HL-60 (cell line): ENCODE measurements at regions not wholly inside any gene's neighbourhood (a gene's known extent, or its start where the extent isn't known, plus 50 kb on each side); places are given as distances from the start of the nearest gene placed in this dataset.
A peak's percentile ranks its signal among the peaks of the same experiment; 100 is the strongest.
"Not testable (repeated sequence)": the region's sequence is repeated elsewhere in the genome, so short reads cannot be mapped to it uniquely, and the experiment has no call there.

ENCODE experiments used
- DNase-seq, 2 experiments: peaks; one replicate each; pipeline ENCODE4 v3.0.0-alpha.2; 2010 to 2020; ENCODE audit warnings: low read depth in 1 of 2, low spot score in 1 of 2
- H3K27ac ChIP-seq: fragments of 250-450 bp; sonication (Bioruptor Pico); replicated peaks from 2 replicates; pipeline ENCODE4 v1.5.1; 2020; ENCODE audit warnings: mild to moderate bottlenecking, moderate library complexity
- H3K27me3 ChIP-seq: fragments of 250-450 bp; sonication (Bioruptor Pico); 2 replicates; pipeline ENCODE4 v1.5.1; 2021; ENCODE audit warnings: mild to moderate bottlenecking, moderate library complexity; ENCODE audit not compliant: insufficient read depth, poor library complexity, severe bottlenecking
- H3K4me3 ChIP-seq: replicated peaks from 2 replicates; pipeline ENCODE4 v1.5.1; 2011; ENCODE audit warnings: mild to moderate bottlenecking, control low read depth, low read length; ENCODE audit not compliant: insufficient read depth
- CTCF ChIP-seq: IDR thresholded peaks from one replicate; pipeline ENCODE4 v1.5.1; 2011; ENCODE audit warnings: low read length, control low read depth, inconsistent platforms; ENCODE audit not compliant: insufficient read depth
- GABPA ChIP-seq: IDR thresholded peaks from 2 replicates; pipeline ENCODE4 v1.6.1; 2012; ENCODE audit warnings: low read depth
- POLR2AphosphoS5 ChIP-seq: IDR thresholded peaks from 2 replicates; pipeline ENCODE4 v1.6.1; 2012; ENCODE audit warnings: low read depth
- REST ChIP-seq: IDR thresholded peaks from 2 replicates; pipeline ENCODE4 v1.6.1; 2012; ENCODE audit warnings: low read depth; ENCODE audit not compliant: insufficient replicate concordance
- SPI1 ChIP-seq: IDR thresholded peaks from 2 replicates; pipeline ENCODE4 v1.6.1; 2012; ENCODE audit warnings: low read depth, mild to moderate bottlenecking, borderline replicate concordance

GRCh38 chr7:122248472-122248871 is 56.1 kb downstream of the FEZF1 start:
- no peak for TF ChIP-seq POLR2AphosphoS5
- TF ChIP-seq SPI1, result no peak
- TF ChIP-seq CTCF, result no peak
- no peak for TF ChIP-seq REST
- no peak for TF ChIP-seq GABPA
- H3K27ac ChIP-seq, result no peak overlapping the region
- DNase-seq, result no peak
- no peak overlapping the region for H3K4me3 ChIP-seq
- no peaks in the 10 kb centered on the region for H3K27me3 ChIP-seq

GRCh38 chr7:122238729-122239128 is 65.8 kb downstream of the FEZF1 start:
- H3K4me3 ChIP-seq, H3K27ac ChIP-seq, H3K27me3 ChIP-seq, DNase-seq: not testable (repeated sequence)

- H3K4me3 ChIP-seq, DNase-seq, H3K27ac ChIP-seq, H3K27me3 ChIP-seq: not testable (repeated sequence)
These were observed 66.3 kb downstream of the FEZF1 start for GRCh38 chr7:122238297-122238696.

- DNase-seq, result no peak
- H3K27me3 ChIP-seq, result no peaks in the 10 kb centered on the region
- no peak overlapping the region for H3K4me3 ChIP-seq
- no peak overlapping the region for H3K27ac ChIP-seq
- TF ChIP-seq GABPA, result no peak
These were observed 78.7 kb downstream of the FEZF1 start for GRCh38 chr7:122225874-122226273.

- no peak for DNase-seq
- TF ChIP-seq CTCF (peak; percentile 40), SPI1 (no peak), POLR2AphosphoS5 (no peak)
- Histone ChIP-seq H3K27me3 (no peaks in the 10 kb centered on the region), H3K27ac (no peak overlapping the region), H3K4me3 (no peak overlapping the region)
These were observed 75.3 kb upstream of the AASS start for GRCh38 chr7:122219253-122219865.

- Histone ChIP-seq H3K27ac (no peak overlapping the region), H3K27me3 (no peaks in the 10 kb centered on the region), H3K4me3 (no peak overlapping the region)
- no peak for DNase-seq
- no peak for TF ChIP-seq GABPA
- no peak for TF ChIP-seq POLR2AphosphoS5
- no peak for TF ChIP-seq CTCF
- TF ChIP-seq SPI1, result no peak
- TF ChIP-seq REST, result no peak
These were observed 73.1 kb upstream of the AASS start for GRCh38 chr7:122217125-122217524.
